ENCODE measurements at regions not wholly inside any gene's neighbourhood (a gene's known extent, or its start where the extent isn't known, plus 50 kb on each side); places are given as distances from the start of the nearest gene placed in this dataset.

GRCh38 chr21:15195768-15196167 is 131.0 kb upstream of the NRIP1 start:
- no peaks in the 10 kb centered on the region for H3K4me1 Mint-ChIP-seq (ENCODE audit: low read depth, unreplicated experiment)
- no peaks in the 10 kb centered on the region for H3K9me3 Mint-ChIP-seq (ENCODE audit: unreplicated experiment)
- H3K27me3 Mint-ChIP-seq (ENCODE audit: unreplicated experiment), result no peaks in the 10 kb centered on the region
- H3K4me3 Mint-ChIP-seq (ENCODE audit: unreplicated experiment), result no peak overlapping the region
- no peak for DNase-seq
- H3K27ac Mint-ChIP-seq (ENCODE audit: unreplicated experiment), result no peak overlapping the region
- H3K36me3 Mint-ChIP-seq (ENCODE audit: unreplicated experiment), result no peaks in the 10 kb centered on the region
- no peak for TF ChIP-seq CTCF (IDR thresholded peaks at IDR 0.05; ENCODE audit: partially characterized antibody, unreplicated experiment)

- no peak overlapping the region for H3K4me3 Mint-ChIP-seq (ENCODE audit: unreplicated experiment)
These were observed 132.9 kb upstream of the NRIP1 start for GRCh38 chr21:15197696-15198095.

GRCh38 chr21:15199414-15200383 is 134.9 kb upstream of the NRIP1 start:
- TF ChIP-seq CTCF (IDR thresholded peaks at IDR 0.05; ENCODE audit: partially characterized antibody, unreplicated experiment), result no peak
- Mint-ChIP-seq H3K9me3 (ENCODE audit: unreplicated experiment) (no peaks in the 10 kb centered on the region), H3K4me3 (ENCODE audit: unreplicated experiment) (no peak overlapping the region), H3K36me3 (ENCODE audit: unreplicated experiment) (no peaks in the 10 kb centered on the region), H3K4me1 (ENCODE audit: low read depth, unreplicated experiment) (no peaks in the 10 kb centered on the region), H3K27me3 (ENCODE audit: unreplicated experiment) (no peaks in the 10 kb centered on the region), H3K27ac (ENCODE audit: unreplicated experiment) (no peak overlapping the region)
- no peak for DNase-seq

More at GRCh38 chr21:15197696-15198095, 132.9 kb upstream of the NRIP1 start:
- no peak for DNase-seq
- no peaks in the 10 kb centered on the region for H3K36me3 Mint-ChIP-seq (ENCODE audit: unreplicated experiment)
- no peak overlapping the region for H3K27ac Mint-ChIP-seq (ENCODE audit: unreplicated experiment)
- H3K9me3 Mint-ChIP-seq (ENCODE audit: unreplicated experiment), result no peaks in the 10 kb centered on the region
- no peak for TF ChIP-seq CTCF (IDR thresholded peaks at IDR 0.05; ENCODE audit: partially characterized antibody, unreplicated experiment)
- H3K27me3 Mint-ChIP-seq (ENCODE audit: unreplicated experiment), result no peaks in the 10 kb centered on the region
- H3K4me1 Mint-ChIP-seq (ENCODE audit: low read depth, unreplicated experiment), result no peaks in the 10 kb centered on the region

GRCh38 chr21:15203740-15204139 is 138.9 kb upstream of the NRIP1 start:
- no peak for TF ChIP-seq CTCF (IDR thresholded peaks at IDR 0.05; ENCODE audit: partially characterized antibody, unreplicated experiment)
- Mint-ChIP-seq H3K9me3 (ENCODE audit: unreplicated experiment) (peaks cover 1% of the 10 kb centered on the region), H3K27me3 (ENCODE audit: unreplicated experiment) (no peaks in the 10 kb centered on the region), H3K36me3 (ENCODE audit: unreplicated experiment) (peaks cover 4% of the 10 kb centered on the region), H3K4me1 (ENCODE audit: low read depth, unreplicated experiment) (no peaks in the 10 kb centered on the region), H3K27ac (ENCODE audit: unreplicated experiment) (no peak overlapping the region), H3K4me3 (ENCODE audit: unreplicated experiment) (no peak overlapping the region)
- DNase-seq, result no peak

Measured in glutamatergic neuron (in vitro differentiated cells).